SK-N-SH treated with all-trans-retinoic acid at 6 μM for 48 hours (cell line): ENCODE measurements at regions not wholly inside any gene's neighbourhood (a gene's known extent, or its start where the extent isn't known, plus 50 kb on each side); places are given as distances from the start of the nearest gene placed in this dataset.
A peak's percentile ranks its signal among the peaks of the same experiment; 100 is the strongest.

Experiments used
- ATAC-seq: fragments of 200-7000 bp; cut with Tn5 transposase; 3 replicates; pipeline ENCODE4 v1.9.1; 2020; ENCODE audit warnings: mild to moderate bottlenecking, moderate library complexity
- ARNTL ChIP-seq: fragments of 450-650 bp; formaldehyde crosslinking; IDR thresholded peaks from 2 replicates; pipeline ENCODE4 v1.5.0; 2020; ENCODE audit warnings: low read depth, mild to moderate bottlenecking, moderate library complexity, borderline replicate concordance
- BACH2 ChIP-seq: fragments of 250-450 bp; sonication (Bioruptor Pico); IDR thresholded peaks from 2 replicates; pipeline ENCODE4 v1.9.0; 2021; ENCODE audit warnings: mild to moderate bottlenecking, borderline replicate concordance
- CREB5 ChIP-seq: fragments of 250-450 bp; sonication (Bioruptor Pico); IDR thresholded peaks from 2 replicates; pipeline ENCODE4 v1.5.1; 2020; ENCODE audit warnings: low read depth, mild to moderate bottlenecking, moderate library complexity
- CSDC2 ChIP-seq: fragments of 250-450 bp; sonication (Bioruptor Pico); IDR thresholded peaks from 2 replicates; pipeline ENCODE4 v1.5.0; 2020; ENCODE audit warnings: mild to moderate bottlenecking, moderate library complexity
- ESRRG ChIP-seq: fragments of 250-450 bp; sonication (Bioruptor Pico); IDR thresholded peaks from 2 replicates; pipeline ENCODE4 v1.6.1; 2021; ENCODE audit warnings: mild to moderate bottlenecking
- GLIS3 ChIP-seq: fragments of 250-450 bp; sonication (Bioruptor Pico); IDR thresholded peaks from 2 replicates; pipeline ENCODE4 v1.5.0; 2020; ENCODE audit warnings: mild to moderate bottlenecking, moderate library complexity
- ISL1 ChIP-seq: fragments of 250-450 bp; sonication (Bioruptor Pico); IDR thresholded peaks from 2 replicates; pipeline ENCODE4 v2.1.2; 2022; ENCODE audit warnings: mild to moderate bottlenecking, moderate library complexity
- PPARA ChIP-seq: fragments of 250-450 bp; sonication (Bioruptor Pico); IDR thresholded peaks from 2 replicates; pipeline ENCODE4 v1.5.0; 2020; ENCODE audit warnings: mild to moderate bottlenecking, borderline replicate concordance
- RARB ChIP-seq: fragments of 250-450 bp; sonication (Bioruptor Pico); IDR thresholded peaks from 2 replicates; pipeline ENCODE4 v1.8.0; 2021; ENCODE audit warnings: mild to moderate bottlenecking, moderate library complexity
- SNAI2 ChIP-seq: fragments of 250-450 bp; sonication (Bioruptor Pico); IDR thresholded peaks from 2 replicates; pipeline ENCODE4 v1.5.0; 2020; ENCODE audit warnings: mild to moderate bottlenecking, moderate library complexity
- TCF4 ChIP-seq: fragments of 250-450 bp; sonication (Bioruptor Pico); IDR thresholded peaks from 2 replicates; pipeline ENCODE4 v1.8.0; 2021; ENCODE audit warnings: mild to moderate bottlenecking, moderate library complexity, borderline replicate concordance
- TOX ChIP-seq: fragments of 250-450 bp; sonication (Bioruptor Pico); IDR thresholded peaks from 2 replicates; pipeline ENCODE4 v1.8.0; 2021; ENCODE audit warnings: mild to moderate bottlenecking, moderate library complexity, borderline replicate concordance
- TSHZ2 ChIP-seq: fragments of 250-450 bp; sonication (Bioruptor Pico); IDR thresholded peaks from 2 replicates; pipeline ENCODE4 v1.5.0; 2020; ENCODE audit warnings: mild to moderate bottlenecking, moderate library complexity
- ZC3H10 ChIP-seq: fragments of 250-450 bp; sonication (Bioruptor Pico); IDR thresholded peaks from 2 replicates; pipeline ENCODE4 v1.5.1; 2021; ENCODE audit warnings: mild to moderate bottlenecking, moderate library complexity
- ZFP3 ChIP-seq: fragments of 250-450 bp; sonication (Bioruptor Pico); IDR thresholded peaks from 2 replicates; pipeline ENCODE4 v1.5.0; 2020; ENCODE audit warnings: mild to moderate bottlenecking, moderate library complexity
- ZFP30 ChIP-seq: fragments of 450-650 bp; formaldehyde crosslinking; IDR thresholded peaks from 2 replicates; pipeline ENCODE4 v1.5.0; 2022; ENCODE audit warnings: mild to moderate bottlenecking, moderate library complexity
- ZNF70 ChIP-seq: fragments of 450-650 bp; formaldehyde crosslinking; IDR thresholded peaks from 2 replicates; pipeline ENCODE4 v1.5.0; 2020; ENCODE audit warnings: mild to moderate bottlenecking, moderate library complexity
- ZNF8 ChIP-seq: fragments of 450-650 bp; formaldehyde crosslinking; IDR thresholded peaks from 2 replicates; pipeline ENCODE4 v1.5.0; 2020; ENCODE audit warnings: mild to moderate bottlenecking, moderate library complexity
- TF ChIP-seq, protein P1 (sequence below): fragments of 250-450 bp; sonication (Bioruptor Pico); IDR thresholded peaks from 2 replicates; pipeline ENCODE4 v1.8.0; 2020; ENCODE audit warnings: mild to moderate bottlenecking, moderate library complexity, borderline replicate concordance
- TF ChIP-seq, protein P2 (sequence below): fragments of 250-450 bp; sonication (Bioruptor Pico); IDR thresholded peaks from 2 replicates; pipeline ENCODE4 v1.8.0; 2021; ENCODE audit warnings: low read depth, mild to moderate bottlenecking, moderate library complexity, borderline replicate concordance

GRCh38 chr16:85395913-85396878 is 216.9 kb upstream of the GSE1 start:
- peak; percentile 33 for ATAC-seq
- no peak for TF ChIP-seq BACH2
- no peak for TF ChIP-seq RARB (CRISPR knock-in tag)
- no peak for TF ChIP-seq CSDC2 (CRISPR knock-in tag)
- no peak for TF ChIP-seq TCF4 (CRISPR knock-in tag)
- no peak for TF ChIP-seq ZFP3 (CRISPR knock-in tag)
- no peak for TF ChIP-seq CREB5 (CRISPR knock-in tag)
- TF ChIP-seq GLIS3: no peak
- no peak for TF ChIP-seq PPARA
- no peak for TF ChIP-seq ZC3H10
- no peak for TF ChIP-seq ARNTL (CRISPR knock-in tag)
- no peak for TF ChIP-seq ISL1 (CRISPR knock-in tag)
- TF ChIP-seq TSHZ2 (CRISPR knock-in tag): no peak
- TF ChIP-seq, protein P1, sequence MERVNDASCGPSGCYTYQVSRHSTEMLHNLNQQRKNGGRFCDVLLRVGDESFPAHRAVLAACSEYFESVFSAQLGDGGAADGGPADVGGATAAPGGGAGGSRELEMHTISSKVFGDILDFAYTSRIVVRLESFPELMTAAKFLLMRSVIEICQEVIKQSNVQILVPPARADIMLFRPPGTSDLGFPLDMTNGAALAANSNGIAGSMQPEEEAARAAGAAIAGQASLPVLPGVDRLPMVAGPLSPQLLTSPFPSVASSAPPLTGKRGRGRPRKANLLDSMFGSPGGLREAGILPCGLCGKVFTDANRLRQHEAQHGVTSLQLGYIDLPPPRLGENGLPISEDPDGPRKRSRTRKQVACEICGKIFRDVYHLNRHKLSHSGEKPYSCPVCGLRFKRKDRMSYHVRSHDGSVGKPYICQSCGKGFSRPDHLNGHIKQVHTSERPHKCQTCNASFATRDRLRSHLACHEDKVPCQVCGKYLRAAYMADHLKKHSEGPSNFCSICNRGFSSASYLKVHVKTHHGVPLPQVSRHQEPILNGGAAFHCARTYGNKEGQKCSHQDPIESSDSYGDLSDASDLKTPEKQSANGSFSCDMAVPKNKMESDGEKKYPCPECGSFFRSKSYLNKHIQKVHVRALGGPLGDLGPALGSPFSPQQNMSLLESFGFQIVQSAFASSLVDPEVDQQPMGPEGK (CRISPR knock-in tag): no peak
- no peak for TF ChIP-seq ZNF70
- TF ChIP-seq, protein P2, sequence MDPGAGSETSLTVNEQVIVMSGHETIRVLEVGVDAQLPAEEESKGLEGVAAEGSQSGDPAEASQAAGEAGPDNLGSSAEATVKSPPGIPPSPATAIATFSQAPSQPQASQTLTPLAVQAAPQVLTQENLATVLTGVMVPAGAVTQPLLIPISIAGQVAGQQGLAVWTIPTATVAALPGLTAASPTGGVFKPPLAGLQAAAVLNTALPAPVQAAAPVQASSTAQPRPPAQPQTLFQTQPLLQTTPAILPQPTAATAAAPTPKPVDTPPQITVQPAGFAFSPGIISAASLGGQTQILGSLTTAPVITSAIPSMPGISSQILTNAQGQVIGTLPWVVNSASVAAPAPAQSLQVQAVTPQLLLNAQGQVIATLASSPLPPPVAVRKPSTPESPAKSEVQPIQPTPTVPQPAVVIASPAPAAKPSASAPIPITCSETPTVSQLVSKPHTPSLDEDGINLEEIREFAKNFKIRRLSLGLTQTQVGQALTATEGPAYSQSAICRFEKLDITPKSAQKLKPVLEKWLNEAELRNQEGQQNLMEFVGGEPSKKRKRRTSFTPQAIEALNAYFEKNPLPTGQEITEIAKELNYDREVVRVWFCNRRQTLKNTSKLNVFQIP: no peak

- no peak for ATAC-seq
- no peak for TF ChIP-seq SNAI2 (CRISPR knock-in tag)
- no peak for TF ChIP-seq GLIS3
- TF ChIP-seq TOX: no peak
- no peak for TF ChIP-seq TSHZ2 (CRISPR knock-in tag)
- TF ChIP-seq PPARA: no peak
- TF ChIP-seq CREB5 (CRISPR knock-in tag): no peak
- no peak for TF ChIP-seq ESRRG (CRISPR knock-in tag)
- no peak for TF ChIP-seq ZNF8 (CRISPR knock-in tag)
- no peak for TF ChIP-seq CSDC2 (CRISPR knock-in tag)
- TF ChIP-seq ZFP30: no peak
These were observed 215.9 kb upstream of the GSE1 start for GRCh38 chr16:85396879-85397871.
